ENCODE measurements at regions not wholly inside any gene's neighbourhood (a gene's known extent, or its start where the extent isn't known, plus 50 kb on each side); places are given as distances from the start of the nearest gene placed in this dataset.

DNA sequence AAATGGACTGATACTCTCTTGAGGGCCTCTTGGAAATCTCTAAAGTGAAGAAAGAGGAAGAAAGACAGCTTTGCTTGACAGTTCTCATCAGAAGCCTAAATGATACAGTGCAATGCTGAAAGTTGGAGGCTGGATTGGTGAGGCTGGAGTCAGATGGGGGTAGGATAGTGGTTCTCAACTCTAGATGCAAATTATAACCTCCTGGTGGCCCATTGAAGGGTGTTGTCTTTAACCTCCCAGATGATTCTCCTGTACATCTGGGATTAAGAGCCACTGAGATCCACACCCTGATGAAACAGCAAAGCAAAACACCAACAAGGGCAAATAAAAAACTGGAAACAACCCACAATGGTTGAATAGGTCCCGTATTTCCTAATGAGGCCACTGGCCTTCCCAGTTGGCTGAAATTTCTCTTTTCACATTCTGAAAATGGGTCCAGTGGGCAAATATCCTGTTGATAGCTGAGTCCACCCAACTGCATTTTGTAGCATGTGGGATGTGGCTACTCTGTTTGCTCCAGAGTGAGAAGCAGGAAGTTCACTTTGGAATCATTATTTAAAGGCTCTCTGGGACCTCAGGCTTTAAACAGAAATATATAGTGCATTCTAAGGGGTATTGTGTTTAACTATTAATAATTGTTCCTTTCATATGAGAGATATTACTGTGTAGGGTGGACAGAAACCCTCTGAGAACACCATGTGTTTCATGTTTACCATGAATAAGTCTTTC is 208.1 kb downstream of the SOX4 start:
- no CpG with 5 or more reads among the region's 1 CpG for WGBS (ENCODE audit: extremely low coverage, insufficient coverage, insufficient read length)
- Histone ChIP-seq H3K4me2 (ENCODE audit: low read length) (no peak overlapping the region), H4K12ac (ENCODE audit: low read depth, low read length) (no peak overlapping the region), H4K8ac (ENCODE audit: low read depth, low read length) (no peak overlapping the region), H3K23ac (ENCODE audit: low read length) (no peak overlapping the region), H3K4me1 (ENCODE audit: control insufficient read depth in 1 of 2, insufficient read depth in 2 of 2, low read length in 2 of 2) (peaks cover 5 to 10% of the 10 kb centered on the region in 2 experiments), H2BK120ac (ENCODE audit: insufficient read depth, low read length, poor library complexity) (no peak overlapping the region), H3K9ac (ENCODE audit: low read length) (no peak overlapping the region), H3K27me3 (ENCODE audit: insufficient read depth, low read length) (no peaks in the 10 kb centered on the region), H3K18ac (ENCODE audit: low read length) (no peak overlapping the region), H3K36me3 (ENCODE audit: control insufficient read depth in 1 of 2, insufficient read depth in 2 of 2, low read length in 2 of 2) (peaks cover 3 to 4% of the 10 kb centered on the region in 2 experiments), H3K14ac (ENCODE audit: low read length) (no peak overlapping the region), H2AK5ac (ENCODE audit: low read length) (no peak overlapping the region), H2AFZ (ENCODE audit: insufficient read depth, low read length, poor library complexity) (no peak overlapping the region), H4K91ac (ENCODE audit: low read depth, low read length) (no peak overlapping the region), H2BK5ac (ENCODE audit: low read depth, low read length, poor library complexity) (peak overlapping the region; percentile 9), H3K9me3 (ENCODE audit: insufficient read depth, low read depth, low read length) (peaks cover 3% of the 10 kb centered on the region), H3K4me3 (ENCODE audit: low read depth, low read length) (no peak overlapping the region), H3K4ac (ENCODE audit: low read depth, low read length) (no peak overlapping the region), H2BK12ac (ENCODE audit: low read length) (peak overlapping the region; percentile 27), H3K27ac (ENCODE audit: low read depth, low read length) (peak overlapping the region; percentile 23), H3K79me2 (ENCODE audit: control insufficient read depth, insufficient read depth, low read length, poor library complexity) (no peaks in the 10 kb centered on the region), H3K79me1 (ENCODE audit: low read length) (no peaks in the 10 kb centered on the region)
- DNase-seq, result peak in 1 of 2 donors; percentile 31

DNA sequence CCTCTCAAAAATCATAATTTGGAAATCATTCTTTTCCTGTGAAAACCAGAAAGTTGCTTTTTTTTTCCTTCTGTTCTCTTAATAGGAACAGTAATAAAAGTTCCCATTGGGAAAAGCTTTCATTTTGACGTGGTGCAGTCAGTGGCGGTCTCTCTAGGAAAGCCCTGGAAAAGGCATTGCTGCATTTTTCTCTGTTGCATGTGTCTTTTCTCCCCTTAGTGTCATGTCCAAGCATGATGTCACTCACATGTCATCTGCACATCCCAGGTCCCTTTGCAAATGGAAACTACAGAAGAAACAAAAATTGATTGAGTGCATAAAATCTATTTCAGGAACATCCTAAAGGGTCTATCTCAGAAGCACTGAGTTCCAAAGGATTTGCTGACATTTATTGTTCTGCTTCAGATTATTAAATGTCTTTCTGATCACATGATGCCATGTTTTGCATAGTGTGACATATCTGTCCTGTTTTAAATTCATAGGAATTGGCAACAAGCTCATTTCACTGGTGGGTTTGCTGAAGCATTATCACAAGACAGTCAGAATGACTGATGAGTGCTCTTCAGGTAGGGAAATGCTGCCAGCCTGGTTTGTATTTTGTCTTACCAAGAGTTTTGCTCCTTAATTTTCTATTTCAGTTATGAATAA is 208.7 kb downstream of the SOX4 start:
- Histone ChIP-seq H2BK5ac (ENCODE audit: low read depth, low read length, poor library complexity) (no peak overlapping the region), H3K4me2 (ENCODE audit: low read length) (no peak overlapping the region), H3K18ac (ENCODE audit: low read length) (no peak overlapping the region), H4K91ac (ENCODE audit: low read depth, low read length) (no peak overlapping the region), H3K79me2 (ENCODE audit: control insufficient read depth, insufficient read depth, low read length, poor library complexity) (no peaks in the 10 kb centered on the region), H3K27ac (ENCODE audit: low read depth, low read length) (no peak overlapping the region), H3K4ac (ENCODE audit: low read depth, low read length) (no peak overlapping the region), H2AK5ac (ENCODE audit: low read length) (no peak overlapping the region), H3K14ac (ENCODE audit: low read length) (no peak overlapping the region), H3K4me3 (ENCODE audit: low read depth, low read length) (no peak overlapping the region), H2BK12ac (ENCODE audit: low read length) (no peak overlapping the region), H4K8ac (ENCODE audit: low read depth, low read length) (no peak overlapping the region), H3K9me3 (ENCODE audit: insufficient read depth, low read depth, low read length) (peaks cover 3% of the 10 kb centered on the region), H2AFZ (ENCODE audit: insufficient read depth, low read length, poor library complexity) (no peak overlapping the region), H3K9ac (ENCODE audit: low read length) (no peak overlapping the region), H3K79me1 (ENCODE audit: low read length) (no peaks in the 10 kb centered on the region), H2BK120ac (ENCODE audit: insufficient read depth, low read length, poor library complexity) (no peak overlapping the region), H3K23ac (ENCODE audit: low read length) (no peak overlapping the region), H4K12ac (ENCODE audit: low read depth, low read length) (no peak overlapping the region), H3K4me1 (ENCODE audit: control insufficient read depth in 1 of 2, insufficient read depth in 2 of 2, low read length in 2 of 2) (peaks cover 5 to 10% of the 10 kb centered on the region in 2 experiments), H3K36me3 (ENCODE audit: control insufficient read depth in 1 of 2, insufficient read depth in 2 of 2, low read length in 2 of 2) (peaks cover 3 to 4% of the 10 kb centered on the region in 2 experiments), H3K27me3 (ENCODE audit: insufficient read depth, low read length) (no peaks in the 10 kb centered on the region)
- WGBS (ENCODE audit: extremely low coverage, insufficient coverage, insufficient read length), result no CpG with 5 or more reads among the region's 2 CpGs
- no peak for DNase-seq

DNA sequence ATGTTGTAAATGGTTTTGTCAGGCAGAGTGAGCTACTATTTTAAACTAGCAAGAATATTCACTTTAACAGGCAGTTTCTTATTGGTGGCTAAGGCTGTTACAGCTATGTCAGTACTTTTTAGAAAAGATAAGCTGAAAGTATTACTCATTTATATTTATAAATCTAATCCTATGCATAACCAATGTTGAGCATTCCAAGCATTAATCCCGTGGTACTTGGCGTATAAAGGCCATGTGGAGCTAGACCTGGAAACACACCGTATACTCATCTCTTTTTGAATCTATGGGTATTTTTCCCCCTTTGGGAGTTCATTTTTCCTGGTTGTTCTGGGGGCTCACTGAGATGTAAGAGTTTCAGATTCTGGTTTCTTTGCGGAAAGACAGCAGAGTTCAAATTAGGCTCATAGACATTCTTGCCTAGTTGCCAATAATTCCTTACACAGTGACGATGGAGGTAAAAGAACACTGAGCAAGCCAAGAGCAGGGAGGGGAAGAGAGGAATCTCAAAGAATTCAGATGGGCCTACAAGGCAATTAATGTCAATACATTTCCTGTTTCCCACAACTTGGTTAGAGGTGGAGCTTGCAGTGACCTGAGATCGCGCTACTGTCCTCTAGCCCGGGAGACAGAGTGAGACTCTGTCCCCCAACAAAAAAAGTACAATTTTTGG is 211.5 kb downstream of the SOX4 start:
- Histone ChIP-seq H3K27me3 (ENCODE audit: insufficient read depth, low read length) (no peaks in the 10 kb centered on the region), H3K4me1 (ENCODE audit: control insufficient read depth in 1 of 2, insufficient read depth in 2 of 2, low read length in 2 of 2) (peaks cover 8 to 21% of the 10 kb centered on the region in 2 experiments), H3K4me3 (ENCODE audit: low read depth, low read length) (no peak overlapping the region), H2AK5ac (ENCODE audit: low read length) (no peak overlapping the region), H3K79me1 (ENCODE audit: low read length) (no peaks in the 10 kb centered on the region), H3K9me3 (ENCODE audit: insufficient read depth, low read depth, low read length) (peaks cover 1% of the 10 kb centered on the region), H4K8ac (ENCODE audit: low read depth, low read length) (no peak overlapping the region), H3K18ac (ENCODE audit: low read length) (no peak overlapping the region), H4K12ac (ENCODE audit: low read depth, low read length) (no peak overlapping the region), H3K27ac (ENCODE audit: low read depth, low read length) (no peak overlapping the region), H3K4me2 (ENCODE audit: low read length) (no peak overlapping the region), H2BK120ac (ENCODE audit: insufficient read depth, low read length, poor library complexity) (no peak overlapping the region), H2AFZ (ENCODE audit: insufficient read depth, low read length, poor library complexity) (no peak overlapping the region), H3K4ac (ENCODE audit: low read depth, low read length) (no peak overlapping the region), H3K36me3 (ENCODE audit: control insufficient read depth in 1 of 2, insufficient read depth in 2 of 2, low read length in 2 of 2) (peaks cover 2 to 3% of the 10 kb centered on the region in 2 experiments), H3K79me2 (ENCODE audit: control insufficient read depth, insufficient read depth, low read length, poor library complexity) (no peaks in the 10 kb centered on the region), H4K91ac (ENCODE audit: low read depth, low read length) (no peak overlapping the region), H2BK5ac (ENCODE audit: low read depth, low read length, poor library complexity) (no peak overlapping the region), H2BK12ac (ENCODE audit: low read length) (no peak overlapping the region), H3K23ac (ENCODE audit: low read length) (no peak overlapping the region), H3K14ac (ENCODE audit: low read length) (no peak overlapping the region), H3K9ac (ENCODE audit: low read length) (no peak overlapping the region)
- no CpG with 5 or more reads among the region's 8 CpGs for WGBS (ENCODE audit: extremely low coverage, insufficient coverage, insufficient read length)
- DNase-seq, result no peak

DNA sequence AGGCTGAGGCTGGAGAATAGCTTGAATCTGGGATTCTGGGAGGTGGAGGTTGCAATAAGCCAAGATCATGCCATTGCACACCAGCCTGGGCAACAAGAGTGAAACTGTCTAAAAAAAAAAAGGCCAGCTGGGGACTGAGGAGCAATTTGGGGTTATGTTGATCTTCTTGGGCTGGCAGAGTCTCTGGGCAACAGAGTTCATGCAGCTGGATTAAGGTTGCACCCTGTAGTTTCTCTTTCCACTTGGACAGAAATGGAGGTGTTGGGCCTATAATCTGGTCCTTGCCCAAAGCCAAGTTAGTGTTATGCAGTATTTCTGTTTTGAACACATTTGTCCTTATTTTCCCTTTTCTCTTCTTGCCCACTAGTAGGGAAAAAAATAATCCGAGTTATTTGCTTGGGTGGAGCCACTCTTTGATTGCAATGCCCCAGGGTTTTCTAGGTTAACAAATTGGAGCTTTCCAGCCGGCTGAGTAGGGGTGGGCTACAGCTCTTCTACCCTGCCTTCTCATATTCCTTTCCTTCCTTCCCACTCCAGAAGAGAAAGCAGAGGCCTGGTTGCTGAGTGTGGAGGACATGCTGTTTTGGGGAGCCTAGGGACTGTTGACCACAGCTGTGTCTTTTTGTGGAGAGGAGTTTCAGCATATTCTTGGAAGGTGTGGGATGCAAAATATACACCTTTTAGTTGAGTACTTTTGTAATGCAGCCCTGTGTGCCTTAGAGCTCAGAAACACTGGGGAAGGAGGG is 213.9 kb downstream of the SOX4 start:
- Histone ChIP-seq H3K4me2 (ENCODE audit: low read length) (no peak overlapping the region), H2BK12ac (ENCODE audit: low read length) (no peak overlapping the region), H3K27me3 (ENCODE audit: insufficient read depth, low read length) (no peaks in the 10 kb centered on the region), H3K9ac (ENCODE audit: low read length) (no peak overlapping the region), H2BK120ac (ENCODE audit: insufficient read depth, low read length, poor library complexity) (no peak overlapping the region), H3K14ac (ENCODE audit: low read length) (no peak overlapping the region), H2AK5ac (ENCODE audit: low read length) (no peak overlapping the region), H4K12ac (ENCODE audit: low read depth, low read length) (no peak overlapping the region), H3K4ac (ENCODE audit: low read depth, low read length) (no peak overlapping the region), H3K4me3 (ENCODE audit: low read depth, low read length) (no peak overlapping the region), H3K4me1 (ENCODE audit: control insufficient read depth in 1 of 2, insufficient read depth in 2 of 2, low read length in 2 of 2) (peaks cover 3 to 11% of the 10 kb centered on the region in 2 experiments), H3K79me1 (ENCODE audit: low read length) (no peaks in the 10 kb centered on the region), H3K9me3 (ENCODE audit: insufficient read depth, low read depth, low read length) (peaks cover 1% of the 10 kb centered on the region), H3K23ac (ENCODE audit: low read length) (no peak overlapping the region), H4K8ac (ENCODE audit: low read depth, low read length) (no peak overlapping the region), H4K91ac (ENCODE audit: low read depth, low read length) (no peak overlapping the region), H3K18ac (ENCODE audit: low read length) (no peak overlapping the region), H2BK5ac (ENCODE audit: low read depth, low read length, poor library complexity) (no peak overlapping the region), H3K36me3 (ENCODE audit: control insufficient read depth in 1 of 2, insufficient read depth in 2 of 2, low read length in 2 of 2) (peaks cover 2 to 3% of the 10 kb centered on the region in 2 experiments), H2AFZ (ENCODE audit: insufficient read depth, low read length, poor library complexity) (no peak overlapping the region), H3K79me2 (ENCODE audit: control insufficient read depth, insufficient read depth, low read length, poor library complexity) (no peaks in the 10 kb centered on the region), H3K27ac (ENCODE audit: low read depth, low read length) (no peak overlapping the region)
- WGBS (ENCODE audit: extremely low coverage, insufficient coverage, insufficient read length), result no CpG with 5 or more reads among the region's 2 CpGs
- DNase-seq, result no peak

All from trophoblast cell (in vitro differentiated cells and primary cell).